Neuronal stem cell (in vitro differentiated cells): ENCODE measurements at regions not wholly inside any gene's neighbourhood (a gene's known extent, or its start where the extent isn't known, plus 50 kb on each side); places are given as distances from the start of the nearest gene placed in this dataset.

ENCODE experiments used
- DNase-seq: peaks from one replicate; pipeline ENCODE4 v3.0.0-alpha.2; 2013; ENCODE audit warnings: low spot score
- H2AFZ ChIP-seq: one replicate; pipeline ENCODE4 v1.6.1; 2013; ENCODE audit warnings: mild to moderate bottlenecking, low read length, inconsistent platforms
- H2AK5ac ChIP-seq: 2 replicates; pipeline ENCODE4 v1.6.1; 2013; ENCODE audit warnings: low read depth, mild to moderate bottlenecking, inconsistent platforms, low read length, moderate library complexity, mixed read lengths
- H2BK120ac ChIP-seq: 2 replicates; pipeline ENCODE4 v1.6.1; 2013; ENCODE audit warnings: low read depth, mild to moderate bottlenecking, inconsistent platforms, low read length, moderate library complexity, mixed read lengths
- H2BK12ac ChIP-seq: one replicate; pipeline ENCODE4 v1.6.1; 2013; ENCODE audit warnings: low read length, inconsistent platforms
- H2BK15ac ChIP-seq: 2 replicates; pipeline ENCODE4 v1.6.1; 2013; ENCODE audit warnings: mild to moderate bottlenecking, low read length, inconsistent platforms, mixed read lengths
- H2BK5ac ChIP-seq: one replicate; pipeline ENCODE4 v1.6.1; 2013; ENCODE audit warnings: inconsistent platforms, mild to moderate bottlenecking, low read length, moderate library complexity
- H3K14ac ChIP-seq: one replicate; pipeline ENCODE4 v1.6.1; 2013; ENCODE audit warnings: low read length, inconsistent platforms
- H3K18ac ChIP-seq: 2 replicates; pipeline ENCODE4 v1.6.1; 2013; ENCODE audit warnings: low read length, inconsistent platforms
- H3K23ac ChIP-seq: 2 replicates; pipeline ENCODE4 v1.6.1; 2013; ENCODE audit warnings: low read depth, mild to moderate bottlenecking, mixed read lengths, low read length, inconsistent platforms; ENCODE audit not compliant: poor library complexity
- H3K27ac ChIP-seq: replicated peaks from 3 replicates; pipeline ENCODE4 v1.5.1; 2013; ENCODE audit warnings: low read length, inconsistent platforms
- H3K27me3 ChIP-seq, 3 experiments: 2 replicates each; pipeline ENCODE4 v1.6.1; 2013; ENCODE audit warnings: low read length in 3 of 3, mild to moderate bottlenecking in 2 of 3, inconsistent platforms in 1 of 3, low read depth in 1 of 3, mixed read lengths in 1 of 3, moderate library complexity in 1 of 3; ENCODE audit not compliant: control insufficient read depth in 3 of 3, insufficient read depth in 3 of 3
- H3K36me3 ChIP-seq, 2 donors: replicated peaks in 1 of 2; 2 replicates each; pipeline ENCODE4 v1.6.1; 2013; ENCODE audit warnings: low read length in 2 of 2; ENCODE audit not compliant: control insufficient read depth in 2 of 2, insufficient read depth in 2 of 2
- H3K4ac ChIP-seq: 2 replicates; pipeline ENCODE4 v1.6.1; 2013; ENCODE audit warnings: inconsistent platforms, mild to moderate bottlenecking, low read length, moderate library complexity
- H3K4me1 ChIP-seq, 2 donors: 1 replicate in 1 of 2; 2 replicates in 1 of 2; pipeline ENCODE4 v1.6.1; 2013; ENCODE audit warnings: low read length in 2 of 2, low read depth in 1 of 2; ENCODE audit not compliant: control insufficient read depth in 2 of 2, insufficient read depth in 1 of 2
- H3K4me2 ChIP-seq: one replicate; pipeline ENCODE4 v1.6.1; 2013; ENCODE audit warnings: mild to moderate bottlenecking, low read length, inconsistent platforms; ENCODE audit not compliant: insufficient read depth, poor library complexity, severe bottlenecking
- H3K4me3 ChIP-seq, 2 donors: 2 replicates each; pipeline ENCODE4 v1.5.1; 2013; ENCODE audit warnings: low read length in 2 of 2, mild to moderate bottlenecking in 2 of 2, inconsistent platforms in 1 of 2, moderate library complexity in 1 of 2
- H3K79me1 ChIP-seq: one replicate; pipeline ENCODE4 v1.6.1; 2013; ENCODE audit warnings: low read depth, mild to moderate bottlenecking, inconsistent platforms, low read length, moderate library complexity
- H3K9ac ChIP-seq: one replicate; pipeline ENCODE4 v1.6.1; 2013; ENCODE audit warnings: mild to moderate bottlenecking, low read depth, low read length, inconsistent platforms; ENCODE audit not compliant: poor library complexity
- H3K9me3 ChIP-seq, 2 donors: replicated peaks in 1 of 2; 2 replicates each; pipeline versions ENCODE3 to v1.6.1; 2013; ENCODE audit warnings: low read length in 2 of 2, mild to moderate bottlenecking in 2 of 2, inconsistent platforms in 1 of 2, low read depth in 1 of 2, mixed read lengths in 1 of 2, moderate library complexity in 1 of 2; ENCODE audit not compliant: control insufficient read depth in 2 of 2, insufficient read depth in 1 of 2
- H4K8ac ChIP-seq: one replicate; pipeline ENCODE4 v1.6.1; 2013; ENCODE audit warnings: low read depth, mild to moderate bottlenecking, inconsistent platforms, low read length, moderate library complexity
- H4K91ac ChIP-seq: one replicate; pipeline ENCODE4 v1.6.1; 2013; ENCODE audit warnings: low read length, low read depth, mild to moderate bottlenecking, inconsistent platforms; ENCODE audit not compliant: poor library complexity
- WGBS, 2 donors: extraction: QIAGEN DNeasy Blood & Tissue Kit; methylation state at CpG; one replicate each; pipeline ENCODE4 v1.1.7; 2013; ENCODE audit warnings: missing lambda C conversion rate in 2 of 2, mixed read lengths in 1 of 2; ENCODE audit not compliant: insufficient read length in 2 of 2, insufficient replicate concordance in 1 of 2; ENCODE audit errors: extremely low coverage in 2 of 2; 5-methylcytosine and 5-hydroxymethylcytosine counted together

- no peak overlapping the region for H3K27ac ChIP-seq
- H2BK12ac ChIP-seq = no peak overlapping the region
- H2BK5ac ChIP-seq = no peak overlapping the region
- no peak overlapping the region for H4K8ac ChIP-seq
- no peaks in the 10 kb centered on the region for H3K9me3 ChIP-seq
- H3K4me1 ChIP-seq = no peaks in the 10 kb centered on the region
- H3K9ac ChIP-seq = no peak overlapping the region
- no peak overlapping the region for H3K14ac ChIP-seq
- H3K27me3 ChIP-seq = no peaks in the 10 kb centered on the region
- H3K23ac ChIP-seq = no peak overlapping the region
- H2BK15ac ChIP-seq = no peak overlapping the region
- H3K79me1 ChIP-seq = no peaks in the 10 kb centered on the region
- H2AK5ac ChIP-seq = no peak overlapping the region
- DNase-seq = no peak
- H3K4me3 ChIP-seq = no peak overlapping the region
- H3K4ac ChIP-seq = no peak overlapping the region
- H3K4me2 ChIP-seq = no peak overlapping the region
- no peaks in the 10 kb centered on the region for H3K36me3 ChIP-seq
- H2BK120ac ChIP-seq = no peak overlapping the region
- no peak overlapping the region for H3K18ac ChIP-seq
- no peak overlapping the region for H4K91ac ChIP-seq
- H2AFZ ChIP-seq = no peak overlapping the region
These were observed 423.6 kb downstream of the BTG1 start for GRCh38 chr12:91722072-91722471.

DNA sequence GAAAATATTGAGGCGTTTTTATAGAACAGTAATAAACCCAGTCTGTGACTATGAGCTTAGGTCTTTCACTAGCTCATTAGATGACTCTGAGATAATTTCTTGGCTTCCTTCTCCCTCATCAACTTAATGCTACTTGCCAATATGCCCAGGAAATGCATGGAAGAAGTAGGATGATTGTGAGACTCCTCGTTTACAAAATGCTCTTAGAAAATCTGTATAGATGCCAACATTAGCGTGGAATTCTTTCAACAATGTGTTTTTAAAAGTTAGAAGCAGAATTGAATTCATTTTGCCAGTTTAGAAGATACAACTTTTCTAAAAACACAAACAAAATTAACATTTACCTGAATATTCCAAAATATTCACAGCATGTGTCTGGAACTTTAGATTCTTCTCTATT is 424.6 kb downstream of the BTG1 start:
- no peak overlapping the region for H3K4me3 ChIP-seq
- no peak overlapping the region for H4K91ac ChIP-seq
- no peak overlapping the region for H4K8ac ChIP-seq
- no peaks in the 10 kb centered on the region for H3K36me3 ChIP-seq
- no peak overlapping the region for H3K9ac ChIP-seq
- H2BK120ac ChIP-seq = no peak overlapping the region
- no peak overlapping the region for H2BK12ac ChIP-seq
- no peak overlapping the region for H2AFZ ChIP-seq
- no peaks in the 10 kb centered on the region for H3K79me1 ChIP-seq
- no peak for DNase-seq
- no peak overlapping the region for H3K23ac ChIP-seq
- H2BK15ac ChIP-seq = no peak overlapping the region
- H3K9me3 ChIP-seq = no peaks in the 10 kb centered on the region
- H2BK5ac ChIP-seq = no peak overlapping the region
- H2AK5ac ChIP-seq = no peak overlapping the region
- no CpG with 5 or more reads among the region's 3 CpGs for WGBS, 2 donors
- H3K14ac ChIP-seq = no peak overlapping the region
- no peak overlapping the region for H3K4me2 ChIP-seq
- H3K4me1 ChIP-seq = no peaks in the 10 kb centered on the region
- H3K4ac ChIP-seq = no peak overlapping the region
- no peaks in the 10 kb centered on the region for H3K27me3 ChIP-seq
- H3K27ac ChIP-seq = no peak overlapping the region
- no peak overlapping the region for H3K18ac ChIP-seq

DNA sequence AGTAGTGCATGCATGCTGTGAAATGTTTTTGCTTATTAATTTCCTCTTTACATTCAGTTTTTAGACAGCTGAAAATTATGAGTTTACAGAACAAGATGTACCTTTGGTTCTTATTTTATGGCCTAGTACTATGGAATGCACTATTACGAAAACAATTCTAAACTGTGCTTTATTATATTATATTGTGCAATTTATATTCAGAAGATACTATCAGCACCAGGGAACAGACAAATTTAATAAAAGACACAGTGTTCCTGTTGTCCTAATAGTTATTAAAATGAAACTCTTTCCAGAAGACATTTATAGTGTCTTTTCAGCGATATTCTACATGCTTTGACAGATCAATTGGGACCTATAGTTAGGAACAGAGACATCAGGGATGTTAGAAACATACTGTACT is 427.3 kb downstream of the BTG1 start:
- no peak overlapping the region for H3K9ac ChIP-seq
- H2AK5ac ChIP-seq = no peak overlapping the region
- no peaks in the 10 kb centered on the region for H3K36me3 ChIP-seq
- H3K27me3 ChIP-seq = no peaks in the 10 kb centered on the region
- H2AFZ ChIP-seq = no peak overlapping the region
- no peak overlapping the region for H4K91ac ChIP-seq
- no peak overlapping the region for H2BK5ac ChIP-seq
- peaks cover 0 to 2% of the 10 kb centered on the region in 2 donors for H3K4me1 ChIP-seq
- no peak overlapping the region for H3K14ac ChIP-seq
- H3K4ac ChIP-seq = no peak overlapping the region
- no peak overlapping the region for H2BK120ac ChIP-seq
- no peak overlapping the region for H3K4me3 ChIP-seq
- H3K9me3 ChIP-seq = no peaks in the 10 kb centered on the region
- no peak overlapping the region for H4K8ac ChIP-seq
- H3K18ac ChIP-seq = no peak overlapping the region
- no peak for DNase-seq
- H3K23ac ChIP-seq = no peak overlapping the region
- no CpG with 5 or more reads among the region's 2 CpGs for WGBS, 2 donors
- no peak overlapping the region for H2BK12ac ChIP-seq
- no peak overlapping the region for H3K4me2 ChIP-seq
- no peaks in the 10 kb centered on the region for H3K79me1 ChIP-seq
- no peak overlapping the region for H2BK15ac ChIP-seq
- H3K27ac ChIP-seq = no peak overlapping the region

DNA sequence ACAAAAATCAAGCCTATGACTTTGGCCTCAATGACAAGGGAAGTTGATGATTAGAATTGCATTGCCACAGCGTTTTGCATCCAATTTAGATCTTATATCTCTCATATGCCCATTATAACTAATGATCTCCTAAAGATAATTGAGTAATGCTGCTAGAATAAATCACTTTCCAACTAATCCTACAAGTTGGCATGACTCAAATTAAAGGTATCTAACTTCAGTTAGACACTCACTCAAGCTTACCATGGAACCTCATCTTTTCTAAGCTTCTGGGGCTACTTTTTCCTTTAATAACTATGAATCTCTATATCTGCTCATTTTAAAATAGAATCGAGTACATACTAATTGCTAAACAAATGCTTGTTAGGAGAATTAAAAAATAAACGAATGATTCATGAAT is 427.8 kb downstream of the BTG1 start:
- no peak overlapping the region for H3K23ac ChIP-seq
- H3K9me3 ChIP-seq = no peaks in the 10 kb centered on the region
- H4K91ac ChIP-seq = no peak overlapping the region
- H3K9ac ChIP-seq = no peak overlapping the region
- no peak for DNase-seq
- no peak overlapping the region for H2BK120ac ChIP-seq
- no peak overlapping the region for H2BK5ac ChIP-seq
- H3K18ac ChIP-seq = no peak overlapping the region
- H3K36me3 ChIP-seq = no peaks in the 10 kb centered on the region
- no peak overlapping the region for H2BK12ac ChIP-seq
- H3K14ac ChIP-seq = no peak overlapping the region
- no CpG with 5 or more reads among the region's 3 CpGs for WGBS, 2 donors
- no peak overlapping the region for H3K27ac ChIP-seq
- no peak overlapping the region for H2AK5ac ChIP-seq
- no peak overlapping the region for H3K4ac ChIP-seq
- no peaks in the 10 kb centered on the region for H3K27me3 ChIP-seq
- no peak overlapping the region for H4K8ac ChIP-seq
- H3K4me1 ChIP-seq = peaks cover 0 to 2% of the 10 kb centered on the region in 2 donors
- H3K79me1 ChIP-seq = no peaks in the 10 kb centered on the region
- H2AFZ ChIP-seq = no peak overlapping the region
- no peak overlapping the region for H3K4me2 ChIP-seq
- no peak overlapping the region for H2BK15ac ChIP-seq
- no peak overlapping the region for H3K4me3 ChIP-seq
